Astrocyte (in vitro differentiated cells and primary cell): ENCODE measurements at regions not wholly inside any gene's neighbourhood (a gene's known extent, or its start where the extent isn't known, plus 50 kb on each side); places are given as distances from the start of the nearest gene placed in this dataset.

Experiments
- EZH2 ChIP-seq: IDR thresholded peaks from 2 replicates; pipeline ENCODE4 v1.6.1; 2012; ENCODE audit warnings: mild to moderate bottlenecking, low read length, inconsistent platforms; ENCODE audit not compliant: insufficient read depth
- TF ChIP-seq, protein P1 (sequence below): IDR thresholded peaks from 2 replicates; pipeline ENCODE4 v1.5.1; 2011; ENCODE audit warnings: low read depth, mild to moderate bottlenecking, inconsistent platforms, low read length, moderate library complexity; ENCODE audit not compliant: insufficient read depth

DNA sequence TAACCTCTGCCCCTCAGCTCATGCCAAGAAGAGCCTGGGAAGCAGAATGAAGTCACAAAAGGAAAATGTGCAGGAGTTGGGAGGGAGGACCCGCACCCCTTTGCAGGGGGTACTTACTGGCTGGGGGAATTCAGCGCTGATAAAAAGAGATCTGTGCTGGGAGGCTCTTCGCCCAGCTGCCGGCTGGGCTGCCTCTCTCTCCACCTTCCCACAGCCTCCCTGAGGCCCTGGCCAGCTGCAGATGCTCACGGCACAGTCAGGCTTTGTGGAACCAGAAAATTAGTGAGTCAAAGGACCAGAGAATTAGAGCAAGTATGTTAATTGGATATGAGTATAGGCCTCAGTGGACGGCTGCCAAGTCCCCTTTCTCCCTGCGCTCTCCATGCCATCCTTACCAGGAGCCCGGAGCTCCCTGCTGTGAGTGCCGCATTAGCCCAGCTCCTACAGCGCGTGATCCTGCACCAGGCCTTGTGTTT is 181.7 kb upstream of the SH3BP4 start:
- TF ChIP-seq, protein P1, sequence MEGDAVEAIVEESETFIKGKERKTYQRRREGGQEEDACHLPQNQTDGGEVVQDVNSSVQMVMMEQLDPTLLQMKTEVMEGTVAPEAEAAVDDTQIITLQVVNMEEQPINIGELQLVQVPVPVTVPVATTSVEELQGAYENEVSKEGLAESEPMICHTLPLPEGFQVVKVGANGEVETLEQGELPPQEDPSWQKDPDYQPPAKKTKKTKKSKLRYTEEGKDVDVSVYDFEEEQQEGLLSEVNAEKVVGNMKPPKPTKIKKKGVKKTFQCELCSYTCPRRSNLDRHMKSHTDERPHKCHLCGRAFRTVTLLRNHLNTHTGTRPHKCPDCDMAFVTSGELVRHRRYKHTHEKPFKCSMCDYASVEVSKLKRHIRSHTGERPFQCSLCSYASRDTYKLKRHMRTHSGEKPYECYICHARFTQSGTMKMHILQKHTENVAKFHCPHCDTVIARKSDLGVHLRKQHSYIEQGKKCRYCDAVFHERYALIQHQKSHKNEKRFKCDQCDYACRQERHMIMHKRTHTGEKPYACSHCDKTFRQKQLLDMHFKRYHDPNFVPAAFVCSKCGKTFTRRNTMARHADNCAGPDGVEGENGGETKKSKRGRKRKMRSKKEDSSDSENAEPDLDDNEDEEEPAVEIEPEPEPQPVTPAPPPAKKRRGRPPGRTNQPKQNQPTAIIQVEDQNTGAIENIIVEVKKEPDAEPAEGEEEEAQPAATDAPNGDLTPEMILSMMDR: no peak
- no peak for TF ChIP-seq EZH2
